Neural cell (in vitro differentiated cells): ENCODE measurements at regions not wholly inside any gene's neighbourhood (a gene's known extent, or its start where the extent isn't known, plus 50 kb on each side); places are given as distances from the start of the nearest gene placed in this dataset.

ENCODE experiments used
- H2AFZ ChIP-seq: fragments of 200-600, 300-800 bp; sonication (generic), shearing (Covaris generic); 2 replicates; pipeline ENCODE4 v1.6.0; 2014; ENCODE audit warnings: low read depth, mild to moderate bottlenecking, antibody characterized with exemption, low read length, moderate library complexity
- H3F3A ChIP-seq: fragments of 200-600 bp; shearing (Covaris generic); 2 replicates; pipeline ENCODE4 v1.6.1; 2016; ENCODE audit warnings: mild to moderate bottlenecking, moderate library complexity, mixed read lengths, antibody characterized with exemption, low read length; ENCODE audit not compliant: insufficient read depth, poor library complexity, severe bottlenecking
- H3K27ac ChIP-seq: fragments of 200-600, 300-800 bp; sonication (generic), shearing (Covaris generic); 2 replicates; pipeline ENCODE4 v1.5.1; 2014; ENCODE audit warnings: mild to moderate bottlenecking, low read length, moderate library complexity
- H3K27me3 ChIP-seq: fragments of 300-800, 200-600 bp; sonication (generic), shearing (Covaris generic); 2 replicates; pipeline ENCODE4 v1.6.0; 2014; ENCODE audit warnings: mild to moderate bottlenecking, low read depth, low read length, moderate library complexity; ENCODE audit not compliant: insufficient read depth
- H3K36me3 ChIP-seq: fragments of 300-800, 200-600 bp; sonication (generic), shearing (Covaris generic); 2 replicates; pipeline ENCODE4 v1.5.1; 2014; ENCODE audit warnings: mild to moderate bottlenecking, antibody characterized with exemption, low read length, moderate library complexity; ENCODE audit not compliant: insufficient read depth
- H3K4me2 ChIP-seq: fragments of 300-800, 200-600 bp; sonication (generic), shearing (Covaris generic); 2 replicates; pipeline ENCODE4 v1.6.0; 2014; ENCODE audit warnings: mild to moderate bottlenecking, low read length
- H3K4me3 ChIP-seq: fragments of 300-800, 200-600 bp; sonication (generic), shearing (Covaris generic); 2 replicates; pipeline ENCODE4 v1.5.1; 2014; ENCODE audit warnings: mild to moderate bottlenecking, low read length, moderate library complexity
- H3K79me2 ChIP-seq: fragments of 200-600 bp; shearing (Covaris generic); replicated peaks from 2 replicates; pipeline ENCODE4 v1.6.0; 2014; ENCODE audit warnings: mild to moderate bottlenecking, low read length, moderate library complexity; ENCODE audit not compliant: insufficient read depth
- H3K9ac ChIP-seq: fragments of 300-800, 200-600 bp; sonication (generic), shearing (Covaris generic); 2 replicates; pipeline ENCODE4 v1.6.1; 2016; ENCODE audit warnings: mild to moderate bottlenecking, low read length, mixed read lengths
- H3K9me2 ChIP-seq: fragments of 200-600 bp; shearing (Covaris generic); 2 replicates; pipeline ENCODE4 v1.6.1; 2016; ENCODE audit warnings: mild to moderate bottlenecking, low read length, mixed read lengths; ENCODE audit not compliant: insufficient read depth
- H3K9me3 ChIP-seq: fragments of 200-600, 300-800 bp; sonication (generic), shearing (Covaris generic); 2 replicates; pipeline ENCODE4 v1.6.1; 2016; ENCODE audit warnings: mild to moderate bottlenecking, mixed run types, low read length, moderate library complexity, mixed read lengths
- H4K20me1 ChIP-seq: fragments of 200-600 bp; shearing (Covaris generic); 2 replicates; pipeline ENCODE4 v1.6.1; 2016; ENCODE audit warnings: mild to moderate bottlenecking, mixed run types; ENCODE audit not compliant: insufficient read depth
- EP300 ChIP-seq: fragments of 450-650 bp; conservative IDR thresholded peaks from 2 replicates; pipeline ENCODE4 v1.6.1; 2014; ENCODE audit warnings: antibody characterized with exemption, mild to moderate bottlenecking, moderate library complexity; ENCODE audit not compliant: poor library complexity, severe bottlenecking
- EZH2 ChIP-seq: fragments of 200-600, 300-800 bp; shearing (Covaris generic), sonication (generic); IDR thresholded peaks from 2 replicates; pipeline ENCODE4 v1.6.1; 2014; ENCODE audit warnings: antibody characterized with exemption, low read length, borderline replicate concordance, mild to moderate bottlenecking; ENCODE audit not compliant: insufficient read depth, poor library complexity, severe bottlenecking
- MXI1 ChIP-seq: fragments of 450-650 bp; conservative IDR thresholded peaks from 2 replicates; pipeline ENCODE4 v1.6.1; 2014; ENCODE audit warnings: antibody characterized with exemption, mild to moderate bottlenecking; ENCODE audit not compliant: poor library complexity, severe bottlenecking
- POLR2AphosphoS5 ChIP-seq: IDR thresholded peaks from 2 replicates; pipeline ENCODE4 v1.6.1; 2012
- RAD21 ChIP-seq: fragments of 450-650 bp; conservative IDR thresholded peaks from 2 replicates; pipeline ENCODE4 v1.6.1; 2014; ENCODE audit warnings: antibody characterized with exemption, mild to moderate bottlenecking, moderate library complexity
- SMC3 ChIP-seq: fragments of 450-650 bp; conservative IDR thresholded peaks from 2 replicates; pipeline ENCODE4 v1.6.1; 2014; ENCODE audit warnings: antibody characterized with exemption, mild to moderate bottlenecking, moderate library complexity; ENCODE audit not compliant: poor library complexity
- TAF1 ChIP-seq: IDR thresholded peaks from 2 replicates; pipeline ENCODE4 v1.6.1; 2012; ENCODE audit warnings: low read depth
- TF ChIP-seq, protein P1 (sequence below): fragments of 450-650 bp; IDR thresholded peaks from 2 replicates; pipeline ENCODE4 v1.5.1; 2014; ENCODE audit warnings: antibody characterized with exemption, mild to moderate bottlenecking, moderate library complexity; ENCODE audit not compliant: poor library complexity, severe bottlenecking
- TF ChIP-seq, protein P2 (sequence below): IDR thresholded peaks from 2 replicates; pipeline ENCODE4 v1.6.1; 2012; ENCODE audit warnings: borderline replicate concordance

DNA sequence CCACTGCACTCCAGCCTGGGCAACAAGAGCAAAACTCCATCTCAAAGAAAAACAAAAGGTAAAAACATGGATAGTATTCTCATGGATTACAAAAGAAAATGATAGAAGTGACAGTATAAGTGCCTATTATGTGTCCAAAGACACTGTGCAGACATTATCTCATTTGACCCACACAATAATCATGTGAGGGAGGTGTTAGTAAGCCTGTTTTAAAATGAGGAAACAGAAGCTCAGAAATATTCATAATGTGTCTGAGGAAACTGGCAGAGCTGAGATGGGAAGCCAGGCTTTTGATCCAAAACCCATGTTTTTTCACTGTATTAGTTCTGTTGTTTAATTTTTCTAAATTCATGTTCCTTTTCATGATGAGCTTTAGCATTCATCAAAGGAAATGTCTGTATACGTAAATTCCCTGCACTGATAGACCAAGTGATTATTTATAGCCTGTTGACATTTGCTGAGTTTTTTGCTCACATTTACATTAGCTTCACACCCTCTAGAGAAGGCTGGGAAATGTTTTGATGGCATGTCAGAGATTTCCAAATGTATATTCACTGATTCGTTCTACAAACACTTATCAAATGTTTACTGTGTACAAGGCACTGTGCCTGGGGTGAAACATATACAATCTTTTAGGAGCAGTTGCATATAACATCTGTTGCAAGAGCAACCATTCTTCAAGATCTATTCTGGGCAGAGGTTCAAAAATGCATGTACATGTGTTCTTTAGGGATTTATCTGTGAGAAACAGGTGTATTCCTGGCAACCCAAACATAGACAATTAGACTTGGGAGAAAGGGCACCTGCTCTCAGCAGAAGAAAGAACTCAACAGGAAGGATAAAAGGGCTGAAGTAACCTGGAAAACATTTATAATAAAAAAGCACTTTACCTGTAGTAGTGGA lies 331.5 kb downstream of the SAMD5 start:
- no peaks in the 10 kb centered on the region for H3K9me2 ChIP-seq
- no peak overlapping the region for H3K4me2 ChIP-seq
- no peaks in the 10 kb centered on the region for H3F3A ChIP-seq
- peak overlapping the region; percentile 19 for H3K27ac ChIP-seq
- no peaks in the 10 kb centered on the region for H4K20me1 ChIP-seq
- no peak overlapping the region for H3K9ac ChIP-seq
- H3K9me3 ChIP-seq, result no peaks in the 10 kb centered on the region
- no peaks in the 10 kb centered on the region for H3K36me3 ChIP-seq
- H3K27me3 ChIP-seq, result no peaks in the 10 kb centered on the region
- no peak for TF ChIP-seq EZH2
- no peak for TF ChIP-seq SMC3
- TF ChIP-seq MXI1, result no peak
- no peak for TF ChIP-seq POLR2AphosphoS5
- TF ChIP-seq, protein P1, sequence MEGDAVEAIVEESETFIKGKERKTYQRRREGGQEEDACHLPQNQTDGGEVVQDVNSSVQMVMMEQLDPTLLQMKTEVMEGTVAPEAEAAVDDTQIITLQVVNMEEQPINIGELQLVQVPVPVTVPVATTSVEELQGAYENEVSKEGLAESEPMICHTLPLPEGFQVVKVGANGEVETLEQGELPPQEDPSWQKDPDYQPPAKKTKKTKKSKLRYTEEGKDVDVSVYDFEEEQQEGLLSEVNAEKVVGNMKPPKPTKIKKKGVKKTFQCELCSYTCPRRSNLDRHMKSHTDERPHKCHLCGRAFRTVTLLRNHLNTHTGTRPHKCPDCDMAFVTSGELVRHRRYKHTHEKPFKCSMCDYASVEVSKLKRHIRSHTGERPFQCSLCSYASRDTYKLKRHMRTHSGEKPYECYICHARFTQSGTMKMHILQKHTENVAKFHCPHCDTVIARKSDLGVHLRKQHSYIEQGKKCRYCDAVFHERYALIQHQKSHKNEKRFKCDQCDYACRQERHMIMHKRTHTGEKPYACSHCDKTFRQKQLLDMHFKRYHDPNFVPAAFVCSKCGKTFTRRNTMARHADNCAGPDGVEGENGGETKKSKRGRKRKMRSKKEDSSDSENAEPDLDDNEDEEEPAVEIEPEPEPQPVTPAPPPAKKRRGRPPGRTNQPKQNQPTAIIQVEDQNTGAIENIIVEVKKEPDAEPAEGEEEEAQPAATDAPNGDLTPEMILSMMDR, result no peak
- TF ChIP-seq EP300, result no peak
- no peak for TF ChIP-seq RAD21
- TF ChIP-seq TAF1, result no peak
- TF ChIP-seq, protein P2, sequence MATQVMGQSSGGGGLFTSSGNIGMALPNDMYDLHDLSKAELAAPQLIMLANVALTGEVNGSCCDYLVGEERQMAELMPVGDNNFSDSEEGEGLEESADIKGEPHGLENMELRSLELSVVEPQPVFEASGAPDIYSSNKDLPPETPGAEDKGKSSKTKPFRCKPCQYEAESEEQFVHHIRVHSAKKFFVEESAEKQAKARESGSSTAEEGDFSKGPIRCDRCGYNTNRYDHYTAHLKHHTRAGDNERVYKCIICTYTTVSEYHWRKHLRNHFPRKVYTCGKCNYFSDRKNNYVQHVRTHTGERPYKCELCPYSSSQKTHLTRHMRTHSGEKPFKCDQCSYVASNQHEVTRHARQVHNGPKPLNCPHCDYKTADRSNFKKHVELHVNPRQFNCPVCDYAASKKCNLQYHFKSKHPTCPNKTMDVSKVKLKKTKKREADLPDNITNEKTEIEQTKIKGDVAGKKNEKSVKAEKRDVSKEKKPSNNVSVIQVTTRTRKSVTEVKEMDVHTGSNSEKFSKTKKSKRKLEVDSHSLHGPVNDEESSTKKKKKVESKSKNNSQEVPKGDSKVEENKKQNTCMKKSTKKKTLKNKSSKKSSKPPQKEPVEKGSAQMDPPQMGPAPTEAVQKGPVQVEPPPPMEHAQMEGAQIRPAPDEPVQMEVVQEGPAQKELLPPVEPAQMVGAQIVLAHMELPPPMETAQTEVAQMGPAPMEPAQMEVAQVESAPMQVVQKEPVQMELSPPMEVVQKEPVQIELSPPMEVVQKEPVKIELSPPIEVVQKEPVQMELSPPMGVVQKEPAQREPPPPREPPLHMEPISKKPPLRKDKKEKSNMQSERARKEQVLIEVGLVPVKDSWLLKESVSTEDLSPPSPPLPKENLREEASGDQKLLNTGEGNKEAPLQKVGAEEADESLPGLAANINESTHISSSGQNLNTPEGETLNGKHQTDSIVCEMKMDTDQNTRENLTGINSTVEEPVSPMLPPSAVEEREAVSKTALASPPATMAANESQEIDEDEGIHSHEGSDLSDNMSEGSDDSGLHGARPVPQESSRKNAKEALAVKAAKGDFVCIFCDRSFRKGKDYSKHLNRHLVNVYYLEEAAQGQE, result no peak
- H3K4me3 ChIP-seq, result no peak overlapping the region
- no peak overlapping the region for H2AFZ ChIP-seq
- no peaks in the 10 kb centered on the region for H3K79me2 ChIP-seq

DNA sequence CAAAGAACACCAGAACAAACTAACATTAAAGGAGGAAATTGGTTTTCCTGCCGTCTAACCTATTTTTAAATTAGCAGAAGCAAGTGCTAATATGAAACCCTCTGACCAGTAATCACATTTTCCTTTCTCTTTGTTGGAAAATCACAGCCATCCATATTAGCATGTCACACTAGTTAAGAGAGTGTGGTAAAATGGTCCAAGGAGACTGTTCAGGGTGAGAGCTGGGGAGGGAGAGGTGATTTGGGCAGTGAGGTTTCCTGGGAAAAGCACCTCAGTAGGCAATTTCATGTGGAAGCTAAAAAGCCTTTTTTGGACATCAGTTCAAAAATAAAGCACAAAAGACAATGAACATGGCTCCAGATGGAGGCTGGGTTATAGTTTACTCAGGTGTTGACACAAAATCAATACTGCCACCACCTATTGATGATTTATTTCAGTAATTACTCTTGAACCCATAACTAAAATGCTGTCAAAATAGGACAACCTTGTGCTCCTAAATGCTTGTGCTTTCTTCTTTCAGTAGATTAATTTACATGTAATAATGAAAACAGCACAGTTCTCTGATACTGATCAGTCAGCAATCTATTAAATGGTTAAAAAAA lies 333.2 kb downstream of the SAMD5 start:
- H3K27ac ChIP-seq, result peak overlapping the region; percentile 32
- TF ChIP-seq EZH2, result no peak
- TF ChIP-seq SMC3, result no peak
- no peak for TF ChIP-seq POLR2AphosphoS5
- TF ChIP-seq EP300, result no peak
- TF ChIP-seq RAD21, result no peak
- TF ChIP-seq, protein P2, result no peak
- TF ChIP-seq, protein P1, result no peak
- TF ChIP-seq TAF1, result no peak
- TF ChIP-seq MXI1, result no peak
- no peaks in the 10 kb centered on the region for H3F3A ChIP-seq
- H3K9me3 ChIP-seq, result no peaks in the 10 kb centered on the region
- H3K79me2 ChIP-seq, result no peaks in the 10 kb centered on the region
- no peak overlapping the region for H2AFZ ChIP-seq
- H3K4me3 ChIP-seq, result no peak overlapping the region
- no peak overlapping the region for H3K4me2 ChIP-seq
- no peaks in the 10 kb centered on the region for H4K20me1 ChIP-seq
- no peak overlapping the region for H3K9ac ChIP-seq
- no peaks in the 10 kb centered on the region for H3K36me3 ChIP-seq
- no peaks in the 10 kb centered on the region for H3K27me3 ChIP-seq
- H3K9me2 ChIP-seq, result no peaks in the 10 kb centered on the region
